ENCODE measurements at regions not wholly inside any gene's neighbourhood (a gene's known extent, or its start where the extent isn't known, plus 50 kb on each side); places are given as distances from the start of the nearest gene placed in this dataset.

DNA sequence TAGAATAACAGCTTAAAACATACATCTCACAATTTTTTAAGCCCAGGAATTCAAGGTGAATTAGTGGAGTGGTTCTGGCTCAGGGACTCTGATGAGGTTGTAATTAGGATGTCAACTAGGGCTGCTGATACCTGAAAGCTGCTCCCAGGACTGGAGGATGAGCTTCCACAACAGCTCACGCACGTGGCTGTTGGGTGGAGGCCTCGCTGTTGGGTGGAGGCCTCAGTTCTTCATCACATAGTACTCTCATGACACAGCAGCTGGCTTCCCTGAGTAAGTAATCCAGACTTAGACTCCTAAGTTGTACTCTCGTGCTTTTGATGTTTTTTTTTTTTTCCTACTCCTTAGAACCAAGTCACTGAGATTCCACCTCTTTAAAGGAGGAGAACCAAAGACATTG lies 577.1 kb upstream of the PRR20A start:
- no peaks in the 10 kb centered on the region for H3K79me2 ChIP-seq (ENCODE audit: control insufficient read depth in 1 of 2, insufficient read depth in 2 of 2, low read length in 2 of 2)
- H2AK5ac ChIP-seq (ENCODE audit: low read depth, low read length), result no peak overlapping the region
- no peak overlapping the region for H2BK5ac ChIP-seq (ENCODE audit: low read depth, low read length)
- H3K23ac ChIP-seq (ENCODE audit: insufficient read length), result no peak overlapping the region
- H4K8ac ChIP-seq (ENCODE audit: extremely low read depth, insufficient read depth, low read length), result no peak overlapping the region
- no peak overlapping the region for H3K56ac ChIP-seq (replicated peaks; ENCODE audit: insufficient read length, low read depth, low read length)
- H3K79me1 ChIP-seq (ENCODE audit: low read depth, low read length), result no peaks in the 10 kb centered on the region
- no peak overlapping the region for H2BK12ac ChIP-seq (ENCODE audit: low read depth, low read length)
- no peak overlapping the region for H3K4me2 ChIP-seq (ENCODE audit: insufficient read depth in 1 of 2, low read depth in 2 of 2, low read length in 2 of 2)
- H3K14ac ChIP-seq (ENCODE audit: insufficient read length), result no peak overlapping the region
- no peak overlapping the region for H2BK20ac ChIP-seq (ENCODE audit: low read length)
- H2BK120ac ChIP-seq (replicated peaks; ENCODE audit: low read depth, low read length), result no peak overlapping the region
- no peaks in the 10 kb centered on the region for H3K36me3 ChIP-seq (ENCODE audit: control insufficient read depth in 2 of 4, insufficient read depth in 4 of 4, low read length in 3 of 4)
- no peak overlapping the region for H3K4me3 ChIP-seq (ENCODE audit: extremely low read depth in 1 of 4, insufficient read depth in 2 of 4, low read depth in 3 of 4, low read length in 4 of 4)
- H3K23me2 ChIP-seq (ENCODE audit: low read depth, low read length), result no peaks in the 10 kb centered on the region
- no peaks in the 10 kb centered on the region for H4K20me1 ChIP-seq (replicated peaks in 1 of 2; ENCODE audit: control insufficient read depth in 1 of 2, insufficient read depth in 2 of 2, low read length in 2 of 2)
- DNase-seq (ENCODE audit: low read depth in 1 of 2, low spot score in 2 of 2), result no peak
- no peaks in the 10 kb centered on the region for H3K9me3 ChIP-seq (ENCODE audit: insufficient read depth in 2 of 2, low read depth in 1 of 2, low read length in 1 of 2)
- H3K18ac ChIP-seq (ENCODE audit: extremely low read depth, low read length), result no peak overlapping the region
- H3K4me1 ChIP-seq (replicated peaks in 1 of 4; ENCODE audit: control insufficient read depth in 3 of 4, insufficient read depth in 4 of 4, low read length in 3 of 4), result no peaks in the 10 kb centered on the region
- H3K27ac ChIP-seq (ENCODE audit: low read depth, low read length), result no peak overlapping the region
- H4K91ac ChIP-seq (replicated peaks; ENCODE audit: insufficient read length, low read length), result no peak overlapping the region
- no peaks in the 10 kb centered on the region for H3K27me3 ChIP-seq (replicated peaks in 1 of 4; ENCODE audit: control insufficient read depth in 3 of 4, extremely low read depth in 1 of 4, insufficient read depth in 3 of 4, low read length in 3 of 4)
- H2AFZ ChIP-seq (ENCODE audit: low read length), result no peak overlapping the region
- ChIA-PET CTCF (ENCODE audit: partially characterized antibody) (interaction anchor here (0.7 kb wide), 1 partner anchor 78 kb away, joined by 3 read pairs; no protein-coding TSS in a partner anchor), POLR2A (ENCODE audit: partially characterized antibody) (no interaction called here)
- no peak overlapping the region for H2BK15ac ChIP-seq (ENCODE audit: low read length)
- FAIRE-seq, result no peak
- WGBS, 2 experiments (ENCODE audit: extremely low coverage in 1 of 2, insufficient coverage in 1 of 2, insufficient read length in 1 of 2, insufficient replicate concordance in 2 of 2, low coverage in 1 of 2, low lambda C conversion rate in 2 of 2, missing lambda C conversion rate in 1 of 2), result 90% methylated on average over 4 of the region's 4 CpGs; no CpG with 5 or more reads in 1 of the 2 experiments
- H3K9ac ChIP-seq (replicated peaks in 1 of 4; ENCODE audit: extremely low read depth in 1 of 4, low read depth in 3 of 4, low read length in 3 of 4), result no peak overlapping the region
- no peak overlapping the region for H4K5ac ChIP-seq (ENCODE audit: insufficient read length, low read depth, low read length)
- TF ChIP-seq YY1 (IDR thresholded peaks at IDR 0.05; ENCODE audit: low read depth, low read length), result no peak
- TF ChIP-seq KDM4A (IDR thresholded peaks at IDR 0.05; ENCODE audit: low read depth, low read length, severe bottlenecking), result no peak
- no peak for TF ChIP-seq SP4 (IDR thresholded peaks at IDR 0.05; ENCODE audit: low read length)
- no peak for TF ChIP-seq SRF (IDR thresholded peaks at IDR 0.05; ENCODE audit: low read depth, low read length)
- TF ChIP-seq TCF12 (IDR thresholded peaks at IDR 0.05; ENCODE audit: low read depth, low read length), result no peak
- TF ChIP-seq POLR2AphosphoS5 (IDR thresholded peaks at IDR 0.05; ENCODE audit: low read depth, low read length), result no peak
- TF ChIP-seq TEAD4 (IDR thresholded peaks at IDR 0.05; ENCODE audit: low read depth, low read length), result no peak
- TF ChIP-seq KDM5A (IDR thresholded peaks at IDR 0.05; ENCODE audit: low read length), result no peak
- TF ChIP-seq, protein P1, sequence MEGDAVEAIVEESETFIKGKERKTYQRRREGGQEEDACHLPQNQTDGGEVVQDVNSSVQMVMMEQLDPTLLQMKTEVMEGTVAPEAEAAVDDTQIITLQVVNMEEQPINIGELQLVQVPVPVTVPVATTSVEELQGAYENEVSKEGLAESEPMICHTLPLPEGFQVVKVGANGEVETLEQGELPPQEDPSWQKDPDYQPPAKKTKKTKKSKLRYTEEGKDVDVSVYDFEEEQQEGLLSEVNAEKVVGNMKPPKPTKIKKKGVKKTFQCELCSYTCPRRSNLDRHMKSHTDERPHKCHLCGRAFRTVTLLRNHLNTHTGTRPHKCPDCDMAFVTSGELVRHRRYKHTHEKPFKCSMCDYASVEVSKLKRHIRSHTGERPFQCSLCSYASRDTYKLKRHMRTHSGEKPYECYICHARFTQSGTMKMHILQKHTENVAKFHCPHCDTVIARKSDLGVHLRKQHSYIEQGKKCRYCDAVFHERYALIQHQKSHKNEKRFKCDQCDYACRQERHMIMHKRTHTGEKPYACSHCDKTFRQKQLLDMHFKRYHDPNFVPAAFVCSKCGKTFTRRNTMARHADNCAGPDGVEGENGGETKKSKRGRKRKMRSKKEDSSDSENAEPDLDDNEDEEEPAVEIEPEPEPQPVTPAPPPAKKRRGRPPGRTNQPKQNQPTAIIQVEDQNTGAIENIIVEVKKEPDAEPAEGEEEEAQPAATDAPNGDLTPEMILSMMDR (IDR thresholded peaks at IDR 0.05; ENCODE audit: control extremely low read depth in 1 of 3, insufficient read depth in 1 of 3, low read depth in 1 of 3, low read length in 3 of 3), result no peak
- no peak for TF ChIP-seq SIRT6 (IDR thresholded peaks at IDR 0.05; ENCODE audit: low read length)
- TF ChIP-seq POU5F1 (IDR thresholded peaks at IDR 0.05; ENCODE audit: low read depth, low read length), result no peak
- no peak for TF ChIP-seq TAF1 (IDR thresholded peaks at IDR 0.05; ENCODE audit: low read depth, low read length)
- no peak overlapping the region for H3K4ac ChIP-seq (replicated peaks; ENCODE audit: insufficient read length, low read depth, low read length)

Data from H1 (cell line).